Stomach (tissue), 8 donors: ENCODE measurements at regions not wholly inside any gene's neighbourhood (a gene's known extent, or its start where the extent isn't known, plus 50 kb on each side); places are given as distances from the start of the nearest gene placed in this dataset.

ENCODE experiments used
- DNase-seq, 2 donors: peaks; one replicate each; pipeline versions ENCODE4 v3.0.0 to v3.0.0-alpha.2; 2013 to 2019
- H3K27ac ChIP-seq, 5 donors: fragments of 200-600 bp in 4 of 5; sonication (generic) in 4 of 5; one replicate each; pipeline ENCODE4 v1.5.1; 2013 to 2019; ENCODE audit warnings: mild to moderate bottlenecking in 1 of 5, moderate library complexity in 1 of 5
- H3K27me3 ChIP-seq, 3 donors: fragments of 200-600 bp; sonication (generic); one replicate each; pipeline ENCODE4 v1.5.1; 2017 to 2019; ENCODE audit warnings: mixed run types in 1 of 3
- H3K36me3 ChIP-seq, 4 donors: fragments of 200-600 bp; sonication (generic); 1 replicate in 3 of 4; 2 replicates in 1 of 4; pipeline ENCODE4 v1.5.1; 2016 to 2019
- H3K4me1 ChIP-seq, 4 donors: fragments of 200-600 bp; sonication (generic); one replicate each; pipeline ENCODE4 v1.5.1; 2016 to 2019
- H3K4me3 ChIP-seq, 4 donors: fragments of 200-600 bp; sonication (generic) in 3 of 4; one replicate each; pipeline ENCODE4 v1.5.1; 2016 to 2019; ENCODE audit warnings: mild to moderate bottlenecking in 1 of 4
- H3K9me3 ChIP-seq, 4 donors: fragments of 200-600 bp; sonication (generic); one replicate each; pipeline ENCODE4 v1.5.1; 2016 to 2019
- CTCF ChIP-seq, 7 experiments: fragments of 450-650 bp in 4 of 7; fragments of 200-600 bp in 3 of 7; sonication (generic) in 3 of 7; IDR thresholded peaks; one replicate each; pipeline ENCODE4 v1.5.1; 2016 to 2019; ENCODE audit warnings: antibody characterized with exemption in 7 of 7, control low read depth in 2 of 7, mild to moderate bottlenecking in 1 of 7
- EP300 ChIP-seq: sonication (generic); formaldehyde crosslinking; IDR thresholded peaks from one replicate; pipeline ENCODE4 v1.6.1; 2017; ENCODE audit warnings: antibody characterized with exemption
- POLR2A ChIP-seq, 4 donors: fragments of 450-650 bp; IDR thresholded peaks; one replicate each; pipeline ENCODE4 v1.6.1; 2016; ENCODE audit warnings: antibody characterized with exemption in 4 of 4, control low read depth in 2 of 4, mild to moderate bottlenecking in 1 of 4, moderate library complexity in 1 of 4
- POLR2AphosphoS5 ChIP-seq, 3 donors: sonication (generic); formaldehyde crosslinking; IDR thresholded peaks; one replicate each; pipeline ENCODE4 v1.6.1; 2016; ENCODE audit warnings: antibody characterized with exemption in 3 of 3
- WGBS, 5 donors: extraction: QIAGEN DNeasy Blood & Tissue Kit in 3 of 5; methylation state at CpG; one replicate each; pipeline versions ENCODE4 v1.1.5 to v1.1.7; 2013 to 2018; 5-methylcytosine and 5-hydroxymethylcytosine counted together
- intact Hi-C: fragments of 100-400 bp; cut with DNase I; formaldehyde crosslinking; loops from one replicate; pipeline ENCODE4 v1.15.1; 2023; ENCODE audit warnings: low total_unique reads
- donor health status: healthy with polysubstance abuse.
- donor health status: Bipolar disorder and iron deficiency.
- donor health status: healthy.

- Histone ChIP-seq H3K36me3 (no peaks in the 10 kb centered on the region), H3K27me3 (no peaks in the 10 kb centered on the region), H3K4me3 (no peak overlapping the region), H3K27ac (no peak overlapping the region), H3K9me3 (peaks cover 0 to 5% (median 0%) of the 10 kb centered on the region in 4 donors), H3K4me1 (no peaks in the 10 kb centered on the region)
- no peak for DNase-seq
- intact Hi-C loops: no loop called here
- TF ChIP-seq POLR2AphosphoS5 (IDR thresholded peaks at IDR 0.05): no peak
- no peak for TF ChIP-seq POLR2A (IDR thresholded peaks at IDR 0.05)
- TF ChIP-seq CTCF (IDR thresholded peaks at IDR 0.05): no peak
- TF ChIP-seq EP300: no peak
Observed at GRCh38 chr2:18085593-18085992, 207.1 kb downstream of the KCNS3 start.

- Histone ChIP-seq H3K9me3 (peaks cover 0 to 5% (median 0%) of the 10 kb centered on the region in 4 donors), H3K27me3 (no peaks in the 10 kb centered on the region), H3K4me3 (no peak overlapping the region), H3K4me1 (no peaks in the 10 kb centered on the region), H3K27ac (no peak overlapping the region), H3K36me3 (no peaks in the 10 kb centered on the region)
- intact Hi-C loops: no loop called here
- 71 to 88% (median 77%) methylated on average over 3 of the region's 3 CpGs for WGBS, 5 donors
- DNase-seq: no peak
- TF ChIP-seq POLR2AphosphoS5 (IDR thresholded peaks at IDR 0.05) (no peak), EP300 (no peak), CTCF (IDR thresholded peaks at IDR 0.05) (no peak), POLR2A (IDR thresholded peaks at IDR 0.05) (no peak)
Observed at GRCh38 chr2:18084376-18084775, 205.9 kb downstream of the KCNS3 start.

GRCh38 chr2:18083806-18084205 is 205.3 kb downstream of the KCNS3 start:
- WGBS, 5 donors: 69 to 86% (median 81%) methylated on average over 3 of the region's 3 CpGs
- Histone ChIP-seq H3K4me3 (no peak overlapping the region), H3K36me3 (no peaks in the 10 kb centered on the region), H3K27ac (no peak overlapping the region), H3K4me1 (no peaks in the 10 kb centered on the region), H3K9me3 (peaks cover 0 to 5% (median 0%) of the 10 kb centered on the region in 4 donors), H3K27me3 (no peaks in the 10 kb centered on the region)
- intact Hi-C loops: no loop called here
- TF ChIP-seq POLR2A (IDR thresholded peaks at IDR 0.05) (no peak), POLR2AphosphoS5 (IDR thresholded peaks at IDR 0.05) (no peak), CTCF (IDR thresholded peaks at IDR 0.05) (no peak), EP300 (no peak)
- DNase-seq: no peak

- no peaks in the 10 kb centered on the region for H3K36me3 ChIP-seq
- H3K27ac ChIP-seq: no peak overlapping the region
- H3K9me3 ChIP-seq: peaks cover 0 to 5% (median 0%) of the 10 kb centered on the region in 4 donors
- H3K27me3 ChIP-seq: no peaks in the 10 kb centered on the region
- intact Hi-C loops: no loop called here
- DNase-seq: no peak
- WGBS, 5 donors: 36 to 78% (median 58%) methylated on average over 2 of the region's 2 CpGs
- no peak overlapping the region for H3K4me3 ChIP-seq
- TF ChIP-seq CTCF (IDR thresholded peaks at IDR 0.05) (no peak), POLR2A (IDR thresholded peaks at IDR 0.05) (no peak), EP300 (no peak), POLR2AphosphoS5 (IDR thresholded peaks at IDR 0.05) (no peak)
- no peaks in the 10 kb centered on the region for H3K4me1 ChIP-seq
Observed at GRCh38 chr2:18078216-18078615, 199.7 kb downstream of the KCNS3 start.
